HG02642 (cell line): ENCODE measurements at regions not wholly inside any gene's neighbourhood (a gene's known extent, or its start where the extent isn't known, plus 50 kb on each side); places are given as distances from the start of the nearest gene placed in this dataset.
"Not testable (repeated sequence)": the region's sequence is repeated elsewhere in the genome, so short reads cannot be mapped to it uniquely, and the experiment has no call there.

Experiments
- ATAC-seq: cut with Tn5 transposase; IDR thresholded peaks from one replicate; pipeline ENCODE4 v1.9.1; 2021; ENCODE audit warnings: mild to moderate bottlenecking; ENCODE audit not compliant: unreplicated experiment, poor library complexity

DNA sequence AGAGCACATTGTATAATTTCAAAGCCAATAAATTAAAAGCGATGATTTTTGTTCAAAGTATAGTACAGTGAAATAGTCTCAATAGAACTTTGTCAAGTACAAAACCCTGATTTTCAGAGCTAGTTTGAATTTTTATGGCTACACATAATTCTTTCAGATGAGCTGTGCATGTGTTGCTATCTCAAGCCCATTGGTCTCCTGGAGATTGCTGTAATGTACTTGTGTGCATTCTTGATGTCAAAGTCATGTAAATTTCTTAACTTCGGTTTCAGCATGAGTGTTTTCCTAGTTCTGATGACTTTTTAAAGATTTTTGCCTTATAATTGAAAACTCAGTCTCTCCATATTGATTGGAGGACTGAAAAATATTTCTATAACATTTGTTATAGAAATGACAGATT lies 200.8 kb downstream of the CEP135 start:
- no peak for ATAC-seq

DNA sequence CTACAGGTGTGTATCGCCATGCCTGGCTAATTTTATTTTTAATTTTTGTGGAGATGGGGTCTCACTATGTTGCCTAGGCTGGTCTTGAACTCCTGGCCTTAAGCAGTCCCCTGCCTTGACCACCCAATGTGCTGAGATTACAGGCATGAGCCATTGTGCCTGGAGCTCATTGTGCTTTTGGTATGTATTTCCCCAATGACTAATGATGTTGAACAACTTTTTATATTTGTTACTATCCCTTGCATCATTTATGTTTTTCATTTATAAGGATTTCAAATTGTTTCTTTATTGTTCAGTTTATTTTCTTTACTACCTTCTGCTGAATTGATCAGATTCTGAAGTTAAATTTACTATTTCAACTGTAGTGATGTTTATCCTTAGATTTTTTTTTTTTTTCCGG lies 199.7 kb downstream of the CEP135 start:
- ATAC-seq, result no peak

DNA sequence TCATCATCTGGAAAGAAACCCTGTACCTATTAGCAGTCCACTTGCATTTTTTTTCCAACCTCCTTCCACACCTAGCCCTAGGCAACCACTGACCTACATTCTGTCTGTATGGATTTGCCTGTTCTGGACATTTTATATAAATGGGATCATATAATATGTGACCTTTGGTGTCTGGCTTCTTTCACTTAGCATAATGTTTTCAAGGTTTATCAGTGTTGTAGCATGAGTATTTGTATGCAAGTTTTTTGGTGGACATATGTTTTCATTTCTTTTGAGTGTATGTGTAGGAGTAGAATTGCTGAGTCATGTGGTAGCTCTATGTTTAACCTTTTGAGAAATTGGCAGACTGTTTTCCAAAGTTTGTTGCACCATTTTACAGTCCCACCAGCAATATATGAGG lies 198.6 kb downstream of the CEP135 start:
- ATAC-seq, result no peak

DNA sequence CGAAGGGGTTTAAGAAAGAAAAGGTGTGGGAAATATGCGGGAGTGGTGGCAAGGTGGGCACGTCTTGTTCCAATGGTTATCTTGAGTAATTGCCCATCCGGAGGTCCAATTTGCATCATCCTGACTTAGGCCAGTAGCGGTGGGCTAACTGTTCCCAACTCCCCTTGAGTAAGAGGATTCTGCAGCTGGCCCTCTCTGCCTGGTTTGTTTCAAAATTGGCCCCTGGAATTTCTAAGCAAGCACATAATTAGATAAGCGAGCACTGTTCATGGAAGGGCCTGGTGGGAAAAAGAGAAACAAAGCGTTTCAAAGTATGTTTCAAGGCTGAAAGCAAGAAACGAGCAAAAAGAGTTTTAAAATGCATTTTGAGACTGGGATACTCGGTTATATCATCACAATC lies 198.2 kb downstream of the CEP135 start:
- no peak for ATAC-seq

DNA sequence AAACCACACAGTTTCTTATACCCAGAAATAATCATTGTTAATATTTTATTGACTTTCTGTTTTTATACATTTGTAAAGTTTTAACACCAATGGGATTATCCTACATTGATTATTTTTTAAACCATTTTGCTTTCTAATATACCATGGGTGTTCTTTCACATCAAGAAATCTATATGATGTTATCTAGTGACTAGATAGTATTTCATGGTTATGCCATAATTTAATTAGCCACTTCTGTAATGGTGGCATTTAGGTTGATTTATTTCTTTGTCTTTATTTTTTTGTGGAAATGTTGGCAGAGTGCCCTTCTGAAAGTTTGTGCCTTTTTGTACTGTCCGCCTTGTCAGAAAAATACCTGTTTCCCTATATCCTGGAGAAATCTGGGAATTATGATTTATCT lies 193.3 kb downstream of the CEP135 start:
- no peak for ATAC-seq

DNA sequence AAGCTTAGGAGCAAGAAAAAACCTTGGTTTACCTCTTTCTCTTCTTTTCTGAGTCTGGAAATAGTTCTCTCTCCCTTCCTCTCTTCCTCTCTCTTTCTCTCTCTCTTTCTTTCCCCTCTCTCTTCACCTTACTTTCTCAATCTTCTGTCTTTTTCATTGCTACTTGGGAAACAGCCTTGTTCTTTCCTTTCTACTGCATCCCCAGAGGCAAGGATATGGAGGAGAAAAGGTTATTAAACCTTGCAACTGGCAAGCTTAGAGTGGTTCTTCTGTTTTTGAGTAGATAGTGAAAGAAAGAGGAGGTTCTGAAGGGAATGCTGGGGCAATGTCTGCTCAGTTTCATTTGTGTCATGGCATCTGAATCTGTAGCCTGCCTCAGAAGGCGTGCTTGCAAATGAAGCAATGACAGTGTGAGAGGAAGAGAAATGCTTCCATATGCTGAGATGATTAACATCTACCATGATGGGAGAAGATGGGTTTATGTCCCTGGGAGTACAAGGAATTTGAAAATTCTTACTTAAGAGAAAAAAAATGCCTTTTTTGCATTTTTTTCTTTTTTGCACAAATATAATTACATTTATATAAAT lies 190.6 kb downstream of the CEP135 start:
- no peak for ATAC-seq

DNA sequence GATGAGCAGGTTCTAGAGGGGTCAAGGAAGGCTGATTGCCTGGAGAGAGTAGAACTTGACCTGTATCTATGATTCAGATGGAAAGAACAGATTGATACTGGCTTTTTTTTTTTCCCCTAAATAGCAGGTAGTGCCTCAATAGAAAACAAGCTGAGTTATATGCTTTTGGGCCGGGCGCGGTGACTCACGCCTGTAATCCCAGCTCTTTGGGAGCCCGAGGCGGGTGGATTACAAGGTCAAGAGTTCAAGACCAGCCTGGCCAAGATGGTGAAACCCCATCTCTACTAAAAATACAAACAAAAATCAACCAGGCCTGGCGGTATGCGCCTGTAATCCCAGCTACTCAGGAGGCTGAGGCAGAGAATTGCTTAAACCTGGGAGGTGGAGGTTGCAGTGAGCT lies 186.1 kb downstream of the CEP135 start:
- ATAC-seq, result not testable (repeated sequence)

DNA sequence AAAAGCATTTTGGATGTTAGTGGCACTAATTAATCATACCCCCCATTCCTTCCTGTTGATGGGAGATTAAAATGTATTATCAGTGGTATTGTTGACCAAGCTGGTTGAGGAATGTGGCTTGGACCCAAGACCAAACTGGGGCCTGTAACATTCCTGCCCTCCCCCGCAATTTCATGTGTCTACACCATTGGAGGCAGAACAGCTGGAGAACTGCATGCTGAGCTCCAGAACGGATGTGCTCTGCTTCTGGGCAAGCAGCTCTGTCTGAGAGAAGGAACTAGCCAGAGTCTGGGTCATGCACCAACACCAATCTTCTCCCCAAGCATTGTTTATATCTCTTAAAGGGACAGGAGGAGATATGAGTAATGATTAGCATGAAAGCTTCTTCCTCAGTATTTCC lies 185.5 kb downstream of the CEP135 start:
- no peak for ATAC-seq

DNA sequence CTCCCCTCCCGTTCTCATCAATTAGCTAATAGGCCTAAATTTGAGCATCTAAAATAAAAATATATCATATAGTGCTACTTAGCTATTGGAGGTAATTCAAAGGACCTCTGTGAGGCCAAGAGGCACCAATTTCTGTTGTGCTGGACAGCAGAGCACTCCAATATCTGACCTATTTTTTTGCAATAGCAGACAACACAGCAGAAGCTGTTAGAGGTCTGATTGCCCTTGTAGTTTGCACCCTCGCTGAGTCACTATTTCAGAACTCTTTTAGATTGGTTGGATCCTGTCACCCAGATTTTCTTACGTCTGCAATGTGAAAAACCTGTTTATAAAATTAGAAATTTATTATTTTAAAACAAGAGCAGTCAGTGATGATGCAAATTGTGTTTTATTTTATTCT lies 184.1 kb downstream of the CEP135 start:
- ATAC-seq, result no peak

DNA sequence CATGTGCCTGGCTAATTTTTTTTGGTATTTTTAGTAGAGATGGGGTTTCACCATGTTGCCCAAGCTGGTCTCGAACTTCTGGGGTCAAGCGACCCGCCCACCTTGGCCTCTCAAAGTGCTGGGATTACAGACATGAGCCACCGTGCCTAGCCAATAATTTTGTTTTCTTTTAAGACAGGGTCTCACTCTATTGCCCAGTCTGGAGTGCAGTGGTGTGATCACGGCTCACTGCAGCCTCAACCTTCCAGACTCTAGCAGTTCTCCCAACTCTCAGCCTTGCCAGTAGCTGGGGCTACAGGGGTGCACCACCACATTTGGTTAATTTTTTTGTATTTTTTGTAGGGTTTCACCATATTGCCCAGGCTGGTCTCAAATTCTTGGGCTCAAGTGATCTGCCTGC lies 183.4 kb downstream of the CEP135 start:
- ATAC-seq, result not testable (repeated sequence)

DNA sequence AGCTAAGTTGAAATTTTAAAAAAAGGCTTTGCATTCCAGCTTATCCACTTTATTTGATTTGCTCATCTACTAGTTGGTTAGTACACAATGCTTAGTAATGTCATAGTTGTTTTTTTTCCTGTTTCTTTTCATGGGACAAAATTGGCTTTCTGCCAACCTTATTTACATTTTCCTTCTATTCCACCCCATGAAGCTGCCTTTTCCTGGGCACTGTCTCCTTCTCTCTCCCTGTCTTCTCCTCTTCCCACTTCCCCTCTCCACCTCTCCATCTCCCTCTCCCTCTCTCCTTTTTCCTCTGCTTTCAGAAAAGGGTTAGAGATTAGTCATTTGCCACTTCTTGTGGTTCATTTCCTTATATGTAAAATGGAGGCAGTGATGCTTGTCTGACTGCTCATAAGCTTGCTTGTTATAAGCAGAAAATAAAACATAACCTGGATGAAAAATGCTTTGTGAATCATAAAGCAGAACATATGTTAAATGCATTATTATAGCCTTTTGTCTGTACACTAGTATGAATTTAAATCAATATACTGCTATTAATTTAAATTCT lies 181.9 kb downstream of the CEP135 start:
- ATAC-seq, result no peak

DNA sequence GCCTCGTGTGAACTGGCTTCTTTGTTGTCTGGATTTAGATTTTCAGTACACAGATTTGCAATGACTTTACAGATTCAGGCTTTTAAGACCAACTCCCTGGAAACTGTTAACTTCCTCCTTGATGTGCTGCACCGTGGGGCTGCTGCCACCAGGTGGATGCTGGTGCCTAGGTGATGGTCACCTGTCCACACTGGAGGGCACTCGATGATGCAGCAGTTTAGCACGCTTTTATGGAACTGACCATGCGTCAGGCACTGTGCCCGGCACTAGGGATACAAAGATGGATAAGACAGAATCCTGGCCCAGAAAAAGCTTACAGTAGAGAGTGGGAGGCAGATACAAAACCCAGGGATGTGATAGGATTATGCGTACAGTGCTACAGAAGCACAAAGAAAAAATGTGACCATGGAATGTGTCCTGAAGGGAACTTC lies 180.7 kb downstream of the CEP135 start:
- ATAC-seq, result no peak

DNA sequence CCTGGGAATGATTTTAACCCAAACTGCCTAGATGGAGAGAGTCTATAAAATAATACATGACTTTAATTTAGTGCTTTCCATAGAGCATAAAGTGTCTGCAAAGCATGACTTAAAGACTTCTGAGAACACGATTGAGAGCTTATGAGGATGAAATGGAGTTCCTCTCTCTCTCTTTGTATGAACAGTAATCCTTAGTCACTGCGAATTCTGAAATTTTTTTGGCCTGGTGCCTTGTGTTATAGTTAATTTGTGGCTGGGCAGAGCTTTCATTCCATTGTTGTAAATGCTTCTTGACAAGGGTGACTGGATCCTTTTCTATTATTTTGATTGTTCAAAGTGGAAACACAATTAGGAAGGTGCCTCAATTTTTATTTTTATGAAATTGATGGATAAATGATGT lies 179.5 kb downstream of the CEP135 start:
- no peak for ATAC-seq

DNA sequence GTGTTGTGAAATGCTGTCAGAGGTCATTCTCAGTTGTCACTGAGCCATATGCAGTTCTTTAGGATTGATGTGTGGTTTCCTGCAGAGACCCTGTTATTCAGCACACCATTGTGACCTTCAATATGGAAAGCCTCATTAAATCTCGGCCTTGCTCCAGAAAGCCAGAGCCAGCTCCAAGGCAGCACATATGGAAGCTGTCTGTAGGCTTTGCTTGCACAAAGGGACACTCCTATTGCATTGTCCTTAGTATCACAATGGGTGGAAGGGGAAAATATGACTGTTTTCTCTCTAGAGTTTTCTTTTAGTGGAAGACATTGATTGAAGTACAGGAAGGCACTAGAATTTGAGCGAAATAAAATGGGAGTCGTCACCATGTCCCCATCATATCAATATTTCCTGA lies 179.0 kb downstream of the CEP135 start:
- ATAC-seq, result no peak

DNA sequence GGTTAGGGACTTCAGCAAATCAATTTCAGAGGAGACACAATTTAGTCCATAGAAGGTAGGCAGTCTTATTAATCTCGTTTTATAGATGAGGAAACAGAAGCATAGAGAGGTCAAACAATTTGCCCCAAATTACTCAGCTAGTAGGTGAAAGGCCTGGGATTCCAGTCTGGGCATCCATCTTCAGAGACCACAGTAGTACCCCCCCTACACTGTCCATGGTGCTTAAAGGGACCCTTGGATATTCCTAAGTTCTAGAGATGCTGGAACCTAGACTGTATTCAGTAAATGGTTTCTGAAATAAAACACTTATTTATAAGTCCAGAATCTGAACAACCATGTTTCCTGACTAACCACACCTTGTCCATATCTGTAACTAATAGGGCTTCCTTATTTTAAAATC lies 174.8 kb downstream of the CEP135 start:
- no peak for ATAC-seq

DNA sequence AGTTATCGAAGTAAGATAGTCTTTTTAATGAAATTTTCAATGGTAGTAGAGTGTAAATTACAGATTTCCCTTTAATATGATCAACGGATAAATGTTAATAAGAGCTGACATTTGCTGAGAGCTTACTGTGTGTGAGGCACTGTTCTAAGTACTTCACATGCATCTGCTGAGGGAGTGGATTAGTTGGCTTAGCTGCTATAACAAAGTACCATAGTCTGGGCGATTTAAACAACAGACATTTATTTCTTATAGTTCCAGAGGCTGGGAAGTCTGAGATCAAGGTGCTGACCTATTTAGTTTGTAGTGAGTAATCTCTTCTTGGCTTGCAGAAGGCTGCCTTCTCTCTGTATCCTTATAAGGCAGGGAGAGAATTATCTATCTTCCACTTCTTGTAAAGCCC lies 174.3 kb downstream of the CEP135 start:
- no peak for ATAC-seq

DNA sequence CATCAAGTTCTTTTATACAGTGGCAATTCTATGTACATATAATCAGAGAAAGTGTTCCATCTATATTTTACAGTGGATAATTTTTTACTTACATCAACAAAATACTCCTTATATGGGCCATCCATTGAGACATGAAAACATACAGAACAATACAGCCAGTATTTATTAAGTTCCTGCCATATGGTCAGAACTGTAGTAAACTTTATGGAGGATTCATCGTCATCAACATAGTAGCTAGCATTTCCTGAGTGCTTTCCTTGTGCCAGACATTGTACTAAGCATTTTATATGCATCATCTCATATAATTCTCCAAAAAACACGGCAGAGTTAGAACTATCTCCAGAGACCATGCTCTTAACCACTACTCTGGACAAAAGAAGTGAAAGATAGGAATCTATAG lies 170.1 kb downstream of the CEP135 start:
- ATAC-seq, result no peak

DNA sequence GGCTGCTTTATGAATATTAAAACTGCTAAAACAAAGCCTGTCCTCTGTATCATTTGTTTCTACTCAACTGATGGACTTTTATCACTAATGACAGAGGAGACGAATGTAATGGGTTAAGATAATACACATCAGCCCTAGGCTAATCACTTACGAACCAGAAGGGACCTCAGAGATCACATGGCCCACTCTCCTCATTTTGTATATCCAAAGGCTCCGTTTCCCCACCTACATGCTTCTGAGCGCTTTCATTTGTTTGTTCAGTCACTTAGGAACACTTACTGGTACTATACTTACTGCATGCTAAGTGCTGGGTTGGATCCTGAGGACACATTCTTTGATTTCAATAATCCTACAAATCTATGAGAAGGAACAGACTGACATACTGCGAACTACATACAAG lies 169.3 kb downstream of the CEP135 start:
- no peak for ATAC-seq

DNA sequence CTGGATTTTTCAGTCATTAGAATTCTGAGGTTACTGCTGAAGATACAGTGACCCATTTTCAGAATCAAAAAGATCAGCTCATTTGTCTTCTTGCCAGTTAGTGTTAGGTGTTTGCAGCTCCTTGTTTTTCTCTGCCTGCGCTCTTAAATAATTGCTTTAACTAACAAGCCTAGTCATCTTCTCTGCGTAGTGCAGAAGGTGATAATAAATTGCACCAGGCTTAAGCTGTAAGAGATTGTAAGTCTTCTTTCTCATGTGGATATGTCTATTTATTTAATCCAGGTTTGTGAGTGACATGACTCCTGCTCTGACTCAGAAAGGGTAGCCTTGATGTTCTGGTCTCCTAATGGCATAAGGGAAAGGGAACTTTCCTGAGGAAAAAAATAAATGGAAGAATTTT lies 167.2 kb downstream of the CEP135 start:
- ATAC-seq, result no peak

DNA sequence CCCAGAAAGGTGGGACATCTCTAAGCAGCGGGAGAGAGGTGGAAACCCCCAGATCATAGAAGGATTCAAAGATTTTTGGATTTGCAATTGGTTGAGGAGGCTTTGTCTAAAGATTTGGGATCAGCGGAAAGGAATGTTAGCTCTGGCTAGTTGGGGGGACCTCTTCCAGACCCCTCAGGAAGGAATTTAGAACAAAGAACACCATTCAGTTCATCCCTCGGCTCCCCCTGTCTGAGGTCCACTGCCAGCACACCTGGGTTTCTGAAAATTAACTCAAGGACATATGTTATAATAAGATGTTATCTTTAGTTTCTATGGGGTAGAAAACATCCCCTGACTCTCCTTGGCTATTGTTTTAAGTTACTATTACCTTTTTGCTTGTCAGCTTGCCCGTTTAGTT lies 163.6 kb downstream of the CEP135 start:
- no peak for ATAC-seq

DNA sequence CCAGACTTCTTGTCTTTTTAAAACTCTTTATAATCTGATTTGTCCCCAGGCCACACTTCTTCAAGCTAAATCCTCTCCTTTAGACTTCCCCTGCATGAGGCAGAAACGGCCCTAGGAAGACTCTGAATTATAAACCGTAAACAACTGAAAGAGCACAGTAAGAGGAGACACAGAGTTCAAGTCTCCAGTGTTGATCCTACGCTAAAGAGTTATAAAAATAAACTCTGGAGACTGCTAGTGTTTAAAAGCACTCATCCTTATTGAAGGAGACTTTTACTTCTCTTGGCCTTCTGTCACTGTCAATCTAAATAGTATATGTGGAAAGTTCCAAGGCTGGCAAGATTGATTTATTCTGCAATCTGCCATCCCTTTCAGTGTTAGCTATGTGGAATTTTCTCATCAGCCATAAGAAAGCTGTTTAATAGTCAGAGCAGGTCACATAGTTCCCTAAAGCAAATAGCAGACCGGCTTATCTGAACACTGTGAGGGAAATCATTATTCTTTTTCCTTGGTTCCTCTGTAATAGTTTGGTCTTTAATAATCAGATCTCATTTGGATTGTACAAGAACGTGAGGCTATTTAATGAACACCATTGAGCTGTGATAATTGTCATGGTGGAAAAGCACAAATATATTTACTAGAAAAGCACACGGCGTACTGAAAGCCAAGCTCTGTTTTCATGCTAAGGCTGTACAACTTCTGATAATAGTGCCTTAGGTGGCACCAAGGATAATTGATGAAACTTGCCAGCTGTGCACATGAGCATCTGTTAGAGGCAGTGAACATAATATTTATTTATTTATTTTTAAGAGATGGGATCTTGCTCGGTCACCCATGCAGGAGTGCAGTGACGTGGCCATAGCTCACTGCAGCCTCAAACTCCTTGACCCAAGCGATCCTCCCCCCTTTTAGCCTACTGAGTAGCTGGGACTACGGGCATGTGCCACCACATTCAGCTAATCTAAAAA lies 157.7 kb downstream of the CEP135 start:
- no peak for ATAC-seq

DNA sequence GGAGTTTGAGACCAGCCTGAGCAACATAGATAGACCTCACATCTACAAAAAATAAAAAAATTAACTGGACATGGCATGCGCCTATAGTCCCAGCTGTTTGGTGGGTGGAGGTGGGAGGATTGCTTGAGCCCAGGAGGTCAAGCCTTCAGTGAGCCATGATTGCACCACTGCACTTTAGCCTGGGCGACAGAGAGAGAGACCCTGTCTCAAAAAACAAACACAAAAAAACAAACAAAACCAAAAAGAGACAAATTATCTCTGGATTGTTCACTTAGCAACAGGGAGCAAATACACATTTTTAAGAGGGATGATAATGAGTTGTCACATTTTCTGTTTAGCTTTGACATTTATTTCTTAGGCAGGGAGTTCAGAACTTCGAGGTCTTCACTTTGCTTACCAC lies 155.4 kb downstream of the CEP135 start:
- no peak for ATAC-seq
